ENCODE measurements at regions not wholly inside any gene's neighbourhood (a gene's known extent, or its start where the extent isn't known, plus 50 kb on each side); places are given as distances from the start of the nearest gene placed in this dataset.

DNA sequence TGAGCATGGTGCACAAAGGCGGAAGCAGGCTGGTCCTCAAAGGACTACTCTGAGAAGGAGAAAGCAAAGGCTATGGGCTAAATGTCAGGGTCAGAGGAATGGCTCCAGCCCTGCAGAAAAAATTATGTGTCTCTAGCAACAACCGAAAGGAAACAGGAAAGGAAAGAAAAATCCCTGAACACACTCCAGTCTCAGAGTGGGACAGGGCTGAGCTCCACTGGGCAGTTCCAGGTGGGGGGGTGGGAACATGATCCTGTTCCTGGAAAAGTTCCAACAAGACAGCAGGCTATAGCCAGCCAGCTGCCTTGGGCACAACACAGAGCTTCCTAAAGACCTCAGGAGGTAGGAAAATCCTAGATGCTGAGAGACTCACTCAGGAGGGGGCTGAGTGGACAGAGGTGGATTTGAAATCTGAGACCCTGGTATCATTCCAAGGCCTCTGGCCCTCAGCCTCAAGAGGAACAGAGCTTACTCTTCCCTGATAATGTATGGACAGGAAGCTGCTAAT, 1088.2 kb downstream of the TBC1D22A start:
- no peak for DNase-seq (ENCODE audit: low read depth in 2 of 2)

DNA sequence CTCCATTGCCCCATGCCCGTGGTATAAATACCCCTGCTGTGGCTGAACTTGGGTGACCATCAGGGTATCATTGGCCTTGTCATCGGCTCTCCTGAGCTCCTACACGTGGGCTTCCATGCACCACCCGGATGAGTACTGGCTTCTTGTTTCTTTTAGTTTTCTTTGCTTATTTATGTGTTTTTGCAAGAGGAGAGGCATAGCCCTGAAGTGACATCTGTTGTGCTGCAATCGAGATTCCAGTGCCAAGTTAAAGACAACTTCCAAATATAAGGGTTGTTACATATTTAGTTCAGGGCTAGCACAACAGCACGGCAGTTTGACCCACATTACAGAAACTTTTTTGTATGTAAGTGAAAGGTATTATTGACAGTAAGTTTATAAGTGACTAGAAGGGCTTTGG, 1087.1 kb downstream of the TBC1D22A start:
- no peak for DNase-seq (ENCODE audit: low read depth in 2 of 2)

DNA sequence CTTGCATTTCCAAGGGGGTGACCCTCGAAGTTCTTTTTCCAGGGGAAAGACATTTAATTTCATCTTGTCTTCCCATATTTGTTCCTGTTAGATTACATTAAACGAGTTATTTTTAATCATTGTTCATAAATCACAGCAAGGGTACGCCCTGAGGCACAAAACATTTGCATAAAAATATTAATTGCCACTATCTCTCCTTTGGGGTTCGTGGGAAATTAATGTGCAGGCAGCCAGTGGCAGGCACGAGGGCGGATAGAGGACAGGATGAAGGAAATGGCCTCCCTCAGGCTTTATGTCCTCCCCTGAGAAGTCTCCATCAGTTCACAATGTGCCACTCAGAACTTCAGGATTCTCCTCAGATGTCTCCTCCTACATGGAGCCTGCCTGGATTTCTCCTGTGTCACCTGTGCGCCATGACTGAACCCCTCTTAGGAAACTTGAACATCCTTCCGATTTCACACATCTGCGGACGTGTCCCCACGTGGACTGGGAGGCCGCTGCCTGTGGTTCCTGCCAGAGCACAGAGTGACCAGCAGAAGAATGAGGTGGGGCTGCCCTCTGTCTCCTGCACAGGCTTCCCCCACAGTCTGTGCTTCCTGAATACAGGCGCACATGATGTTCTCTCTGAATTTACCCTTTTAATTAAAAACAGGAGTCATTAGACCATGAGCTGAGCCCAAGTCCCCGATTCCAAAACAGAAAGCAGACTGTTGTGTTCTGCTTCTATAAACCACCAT, 1085.9 kb downstream of the TBC1D22A start:
- no peak for DNase-seq (ENCODE audit: low read depth in 2 of 2)

DNA sequence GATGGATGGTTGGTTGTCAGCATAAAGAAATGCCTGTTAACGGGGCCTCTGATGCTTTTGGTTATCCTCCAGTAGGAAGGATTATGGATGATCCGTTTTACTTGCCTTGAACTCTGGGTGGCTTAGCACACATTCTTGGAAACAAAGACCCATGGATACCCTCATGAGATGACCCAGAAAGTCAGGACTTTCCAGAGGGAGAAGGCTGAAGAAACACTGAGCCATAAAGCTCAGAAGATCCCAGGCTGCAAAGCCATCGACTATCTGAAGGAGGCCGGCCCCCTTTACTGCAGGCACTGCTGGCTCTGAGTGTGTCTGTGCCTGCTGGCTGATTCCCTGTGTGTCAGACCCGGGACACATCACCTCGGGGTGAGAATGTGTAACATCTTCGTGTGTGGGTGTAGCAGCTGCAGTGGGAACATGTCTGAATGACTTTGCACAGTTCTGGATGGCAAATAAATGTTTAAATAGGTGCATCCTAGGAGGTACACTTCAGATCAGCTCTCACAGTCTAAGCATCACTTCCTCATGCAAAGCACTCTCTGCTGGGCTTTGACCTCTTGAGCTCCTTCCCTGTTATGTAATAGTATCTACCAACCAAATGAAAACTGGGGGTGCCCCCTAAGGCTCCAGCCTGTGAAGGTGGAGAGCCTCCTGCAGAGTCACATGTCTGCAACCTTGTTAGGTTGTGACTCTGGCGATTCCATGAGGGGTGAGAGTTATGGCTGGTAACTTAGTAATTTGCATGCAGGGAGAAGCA, 1084.9 kb downstream of the TBC1D22A start:
- DNase-seq (ENCODE audit: low read depth in 2 of 2): no peak

DNA sequence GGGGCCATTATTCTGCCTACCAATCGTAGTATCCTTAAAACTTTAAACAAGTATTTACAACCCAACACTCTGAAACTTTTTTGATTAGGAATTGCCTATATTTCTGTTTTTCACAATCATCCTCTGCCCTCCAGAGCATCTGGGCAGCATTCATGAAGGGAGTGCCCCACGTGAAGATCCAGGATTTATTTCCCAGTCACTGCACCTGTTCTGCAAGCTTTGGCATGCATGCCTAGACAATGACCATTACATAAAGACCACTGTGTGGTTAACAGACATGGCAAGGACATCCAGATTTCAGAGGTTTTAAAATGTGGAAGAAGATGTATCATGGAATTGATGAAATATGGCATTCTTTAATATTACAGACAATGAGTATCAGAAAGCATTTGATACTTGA, 1083.8 kb downstream of the TBC1D22A start:
- no peak for DNase-seq (ENCODE audit: low read depth in 2 of 2)

DNA sequence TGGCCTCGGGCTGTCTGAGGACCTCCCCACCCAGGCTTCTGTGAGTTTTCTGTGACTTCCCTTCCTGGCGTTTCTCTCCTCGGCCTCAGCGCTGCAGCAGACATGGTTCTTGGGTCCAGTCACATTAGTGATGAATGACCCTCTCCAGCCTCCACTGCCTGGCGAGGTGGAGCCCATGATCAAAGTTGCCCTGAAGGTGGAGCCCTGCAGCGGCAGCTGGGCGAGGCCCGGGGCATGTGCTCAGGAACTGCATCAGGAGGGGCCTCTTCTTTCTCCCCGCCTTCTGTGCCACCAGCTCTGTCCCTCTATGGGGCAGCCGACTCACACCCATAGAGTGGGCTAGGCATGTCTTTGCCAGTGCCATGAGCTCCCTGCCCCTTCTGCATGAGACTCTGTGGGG, 1079.7 kb downstream of the TBC1D22A start:
- DNase-seq (ENCODE audit: low read depth in 2 of 2): no peak

DNA sequence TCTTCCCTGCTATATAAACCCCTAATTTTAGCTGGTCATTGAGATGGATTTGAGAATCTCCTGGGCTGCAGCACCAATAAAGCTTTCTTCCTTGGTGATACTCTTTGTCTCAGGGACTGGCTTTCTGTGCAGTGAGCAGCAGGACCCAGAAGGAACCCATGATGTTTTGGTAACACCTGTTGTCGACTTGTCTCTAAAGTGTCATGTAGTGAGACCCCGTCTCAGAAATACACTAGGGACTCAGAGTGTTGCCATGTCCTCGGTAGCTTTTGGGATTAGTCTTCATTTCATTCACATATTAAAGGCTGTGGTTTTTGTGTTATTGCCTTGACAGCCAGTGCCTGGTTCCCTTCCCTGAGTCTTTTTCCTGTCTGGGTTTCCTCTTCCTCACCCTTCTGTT, 1078.7 kb downstream of the TBC1D22A start:
- DNase-seq (ENCODE audit: low read depth in 2 of 2): no peak

DNA sequence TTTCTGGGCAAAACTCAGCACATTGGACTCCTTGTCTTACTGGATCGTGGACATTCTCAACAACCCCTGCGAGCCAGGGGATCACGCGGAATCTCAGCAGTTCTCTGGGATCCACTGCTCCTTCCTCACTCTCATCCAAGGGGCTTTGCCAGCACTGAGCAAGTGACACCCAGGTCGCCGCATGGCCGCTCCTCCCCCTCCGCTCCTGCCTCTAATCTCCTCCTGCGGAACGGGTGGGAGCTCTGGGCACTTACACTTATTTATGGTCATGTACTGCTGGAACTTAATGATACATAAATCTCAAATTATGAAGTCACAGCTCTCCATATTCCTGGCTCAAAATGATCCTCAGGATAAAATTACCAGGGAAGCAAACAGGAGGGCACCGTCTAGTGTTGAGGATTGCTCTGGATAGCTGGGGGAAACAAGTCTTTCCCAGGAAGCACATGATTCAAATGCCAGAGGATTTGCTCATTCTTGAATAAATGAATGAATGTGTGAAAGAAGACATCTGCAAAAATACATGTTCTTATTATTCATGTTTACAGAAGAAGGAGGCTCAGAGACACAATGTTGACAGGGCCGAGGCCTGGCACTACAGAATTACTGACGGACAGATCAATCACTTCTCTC, 1077.3 kb downstream of the TBC1D22A start:
- DNase-seq (ENCODE audit: low read depth in 2 of 2): peak in 1 of 2 experiments; percentile 23

DNA sequence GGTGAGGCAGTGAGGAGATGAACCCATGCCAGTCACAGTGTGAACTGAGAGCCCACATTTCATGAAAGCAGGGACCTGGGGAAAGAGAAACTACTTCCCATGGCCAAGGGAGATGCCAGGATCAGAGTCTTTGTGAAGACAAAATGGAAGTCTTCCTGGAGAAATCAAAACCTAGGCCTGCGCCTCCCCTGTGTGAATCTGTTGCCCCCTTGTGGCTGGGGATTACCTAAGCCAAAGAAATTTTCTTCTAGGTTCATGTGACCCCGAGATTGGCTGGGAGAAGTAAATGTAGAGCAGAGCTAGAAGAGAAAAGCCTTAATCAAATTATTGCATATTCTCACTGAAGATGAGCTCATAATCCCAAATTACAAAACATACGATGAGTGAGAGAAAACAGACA, 1075.3 kb downstream of the TBC1D22A start:
- no peak for DNase-seq (ENCODE audit: low read depth in 2 of 2)

DNA sequence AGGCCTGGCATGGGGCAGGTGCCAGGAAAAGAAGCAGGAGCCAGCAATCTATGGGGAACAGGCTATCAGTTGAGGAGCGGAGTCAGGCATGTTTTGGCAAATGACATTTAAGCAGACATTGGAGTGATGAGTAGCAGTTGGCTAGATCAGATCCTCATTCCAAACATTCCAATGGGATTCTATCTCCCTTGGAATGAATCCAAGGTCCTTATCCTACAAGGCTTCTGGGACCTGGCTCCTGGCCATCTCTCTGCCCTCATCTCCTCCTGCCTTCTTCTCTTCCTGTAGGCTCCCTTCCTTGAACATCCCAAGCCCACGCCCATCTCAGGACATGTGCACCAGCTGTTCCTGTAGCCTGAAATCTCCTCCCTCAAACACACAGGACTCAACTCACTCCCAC, 1074.5 kb downstream of the TBC1D22A start:
- peak; percentile 70 to 83 for DNase-seq (ENCODE audit: low read depth in 2 of 2)

DNA sequence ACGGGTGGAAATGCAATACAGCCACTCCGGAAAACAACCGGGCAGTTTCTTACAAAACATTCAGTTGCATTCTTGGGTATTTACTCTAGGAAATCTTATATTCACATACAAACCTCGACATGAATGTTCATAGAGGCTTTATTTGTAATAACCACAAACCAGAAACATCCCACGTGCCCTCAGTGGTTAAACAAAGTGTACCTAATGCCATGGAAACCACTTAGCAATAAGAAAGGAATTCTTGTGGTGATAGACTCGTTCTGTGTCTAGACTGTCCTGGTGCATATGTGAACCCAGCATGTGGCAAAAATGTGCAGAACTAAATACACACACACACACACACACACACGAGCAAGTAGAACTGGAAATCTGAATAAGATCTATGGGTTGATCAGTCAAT, 1073.3 kb downstream of the TBC1D22A start:
- peak; percentile 99 for DNase-seq (ENCODE audit: low read depth in 2 of 2)

DNA sequence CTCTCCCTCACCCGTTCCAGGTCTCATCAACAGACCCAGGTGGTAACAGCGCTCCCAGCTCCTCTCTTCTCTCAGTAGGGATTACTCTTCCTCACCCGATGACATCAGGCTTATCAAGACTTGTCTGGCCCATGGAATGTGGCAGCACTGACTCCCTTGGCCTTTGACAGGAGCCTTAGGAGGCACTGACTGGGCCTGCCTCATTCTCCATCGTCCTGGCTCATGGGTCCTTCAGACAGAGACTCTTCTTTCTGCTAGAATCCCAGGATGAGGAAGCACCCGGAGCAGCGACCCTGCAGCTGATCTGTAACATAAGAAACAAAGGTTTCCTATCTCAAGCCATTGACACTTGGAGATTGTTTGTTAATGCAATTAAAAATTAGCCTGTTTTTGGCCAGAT, 1063.6 kb downstream of the TBC1D22A start:
- no peak for DNase-seq (ENCODE audit: low read depth in 2 of 2)

DNA sequence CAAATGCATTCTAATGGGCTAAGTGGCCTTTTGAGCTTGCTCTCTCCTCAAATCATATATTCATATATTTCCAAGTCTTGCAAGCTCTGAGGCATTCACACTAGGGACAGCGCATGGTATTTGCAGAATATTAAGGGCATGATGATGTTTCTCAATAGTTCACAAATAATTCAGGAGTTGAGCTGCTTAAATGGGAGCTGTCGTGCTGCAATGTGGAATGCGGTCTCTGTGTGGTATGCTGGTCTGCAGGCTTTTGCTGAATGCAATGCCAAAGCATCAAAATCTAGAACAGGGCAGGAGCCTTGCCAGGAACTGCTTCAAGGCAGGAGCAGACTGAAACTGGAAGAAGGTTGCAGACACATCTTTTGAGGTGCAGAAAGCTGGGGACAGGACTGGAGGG, 1060.0 kb downstream of the TBC1D22A start:
- DNase-seq (ENCODE audit: low read depth in 2 of 2): no peak

DNA sequence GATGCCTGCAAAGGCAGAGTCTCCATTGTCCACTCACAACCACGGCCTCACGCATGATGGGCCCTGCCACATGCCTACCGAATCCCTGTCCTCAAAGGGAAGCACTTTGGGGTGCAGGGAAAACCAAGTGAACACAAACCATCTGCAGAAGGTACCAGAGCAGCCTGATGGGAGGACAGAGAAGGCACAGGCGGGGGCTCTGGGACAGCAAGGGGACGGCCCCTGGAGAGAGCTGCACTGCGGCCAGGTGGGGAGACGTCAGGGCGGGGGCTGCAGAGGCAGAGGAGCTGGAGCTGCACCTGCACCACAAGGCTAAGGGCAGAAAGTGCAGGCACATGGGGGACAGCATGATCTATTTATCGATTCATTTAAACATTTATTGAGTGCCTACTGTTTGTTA, 1056.0 kb downstream of the TBC1D22A start:
- no peak for DNase-seq (ENCODE audit: low read depth in 2 of 2)

DNA sequence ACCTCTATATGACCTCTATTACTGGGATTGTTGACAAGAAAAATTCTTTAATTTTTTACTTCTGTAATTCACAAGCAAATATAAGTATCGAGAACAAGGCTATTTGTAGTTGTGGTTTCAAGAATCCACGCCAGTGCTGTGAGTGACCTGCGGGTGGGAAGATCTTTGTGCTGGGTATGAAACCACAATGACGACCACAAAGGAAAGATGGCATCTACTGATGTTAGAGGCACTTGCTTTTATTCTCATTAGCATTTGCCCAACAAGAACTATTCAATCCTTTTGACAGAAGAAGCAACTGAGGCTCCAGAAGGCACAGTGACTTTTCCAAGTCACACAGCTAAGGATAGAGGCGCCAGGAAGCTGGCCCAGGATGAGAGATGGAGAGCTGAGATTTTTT, 1054.9 kb downstream of the TBC1D22A start:
- DNase-seq (ENCODE audit: low read depth in 2 of 2): no peak

DNA sequence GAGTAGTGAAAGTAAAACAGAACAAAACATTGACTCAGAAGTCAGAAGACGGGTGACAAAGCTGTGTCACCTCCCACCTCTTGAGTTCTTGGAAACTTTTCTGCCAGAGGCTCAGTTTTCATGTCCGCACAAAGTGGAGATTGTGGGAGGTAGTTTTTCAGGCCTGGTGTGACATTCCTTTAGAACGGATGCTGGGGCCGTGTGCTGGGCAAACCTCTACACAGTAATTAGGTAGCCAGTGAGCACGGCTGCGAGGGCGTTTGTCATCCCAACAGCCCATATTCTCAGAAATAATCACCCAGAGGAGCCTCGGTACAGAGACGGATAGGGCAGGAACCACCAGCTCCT, 1054.4 kb downstream of the TBC1D22A start:
- DNase-seq (ENCODE audit: low read depth in 2 of 2): no peak

DNA sequence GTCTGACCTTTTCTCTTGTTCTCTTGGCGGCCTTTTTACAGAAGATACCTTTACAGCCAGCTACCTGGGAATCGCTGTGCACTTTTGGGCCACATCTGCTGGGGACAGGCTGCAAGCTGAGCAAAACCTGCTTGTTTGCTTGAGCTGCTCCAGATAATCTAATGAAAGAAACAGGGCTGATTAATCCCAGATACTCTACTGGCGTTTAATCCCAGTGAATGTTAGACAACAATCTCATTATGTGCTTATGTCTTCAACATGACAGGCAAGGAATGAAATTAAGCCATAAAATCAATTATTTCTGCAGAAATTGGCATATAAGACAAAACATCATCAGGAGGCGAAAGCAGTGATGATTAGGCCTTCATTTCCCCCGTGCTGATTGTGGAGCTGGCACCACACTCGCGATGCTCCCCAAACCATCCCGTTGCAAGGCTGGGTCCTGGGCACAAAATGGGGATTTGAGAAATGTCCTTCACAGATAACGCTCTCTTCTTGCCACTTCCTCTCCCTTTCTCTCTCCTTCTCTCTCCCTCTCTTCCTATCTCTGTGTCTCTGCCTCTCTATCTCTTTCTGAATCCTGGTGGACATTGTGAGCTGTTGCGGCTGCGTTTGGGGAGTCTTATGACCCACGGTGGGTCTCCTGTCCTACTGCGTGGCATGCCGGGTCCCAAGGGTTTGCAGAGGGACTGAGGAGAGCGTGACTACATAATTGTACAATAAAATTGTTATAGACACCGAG, 1053.8 kb downstream of the TBC1D22A start:
- no peak for DNase-seq (ENCODE audit: low read depth in 2 of 2)

DNA sequence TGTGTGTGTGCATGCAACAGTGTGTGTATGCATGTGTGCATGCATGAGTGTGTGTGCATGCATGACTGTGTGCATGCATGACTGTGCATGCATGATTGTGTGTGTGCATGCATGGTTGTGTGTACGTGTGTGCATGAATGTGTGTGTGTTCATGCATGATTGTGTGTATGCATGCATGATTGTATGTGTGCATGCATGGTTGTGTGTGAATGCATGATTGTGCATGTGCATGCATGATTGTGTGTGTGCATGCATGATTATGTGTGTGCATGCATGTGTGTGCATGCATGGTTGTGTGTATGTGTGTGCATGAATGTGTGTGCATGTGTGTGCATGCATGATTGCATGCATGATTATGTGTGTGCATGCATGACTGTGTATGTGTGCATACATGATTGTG, 1052.0 kb downstream of the TBC1D22A start:
- no peak for DNase-seq (ENCODE audit: low read depth in 2 of 2)

DNA sequence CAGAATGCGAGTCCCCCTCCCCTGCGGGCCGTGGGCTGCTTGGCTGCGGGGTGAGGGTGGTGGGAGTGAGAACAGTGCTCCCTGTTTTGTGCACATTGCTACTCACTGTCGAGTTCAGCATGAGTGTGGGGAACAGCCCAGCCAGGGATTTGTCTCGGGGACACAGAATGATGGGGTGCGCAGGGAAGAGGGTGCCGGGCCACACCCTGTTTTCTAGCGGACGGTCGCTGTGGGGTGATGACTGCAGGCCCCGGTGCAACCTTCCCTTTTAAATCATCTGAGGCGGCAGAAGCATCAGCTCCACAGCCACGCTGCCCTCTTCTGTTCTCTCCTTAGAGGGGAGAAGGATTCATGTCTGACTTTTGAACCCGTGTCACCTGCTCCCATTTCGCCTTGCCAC, 1051.2 kb downstream of the TBC1D22A start:
- no peak for DNase-seq (ENCODE audit: low read depth in 2 of 2)

DNA sequence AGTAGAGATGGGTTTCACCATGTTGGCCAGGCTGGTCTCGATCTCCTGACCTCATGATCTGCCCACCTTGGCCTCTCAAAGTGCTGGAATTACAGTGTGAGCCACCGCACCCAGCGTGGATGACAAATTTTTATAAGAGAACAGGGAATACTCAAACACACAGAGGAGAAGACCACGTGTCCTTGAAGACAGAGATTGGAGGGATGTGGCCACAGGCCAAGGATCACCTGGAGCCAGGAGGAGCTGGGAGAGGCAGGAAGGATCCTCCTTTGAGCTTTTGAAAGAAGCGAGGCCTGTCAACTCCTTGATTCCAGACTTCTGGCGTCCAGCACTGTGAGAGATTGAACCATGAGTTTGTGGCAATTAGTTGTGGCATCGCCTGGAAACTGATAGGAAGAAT, 1049.5 kb downstream of the TBC1D22A start:
- DNase-seq (ENCODE audit: low read depth in 2 of 2): no peak

DNA sequence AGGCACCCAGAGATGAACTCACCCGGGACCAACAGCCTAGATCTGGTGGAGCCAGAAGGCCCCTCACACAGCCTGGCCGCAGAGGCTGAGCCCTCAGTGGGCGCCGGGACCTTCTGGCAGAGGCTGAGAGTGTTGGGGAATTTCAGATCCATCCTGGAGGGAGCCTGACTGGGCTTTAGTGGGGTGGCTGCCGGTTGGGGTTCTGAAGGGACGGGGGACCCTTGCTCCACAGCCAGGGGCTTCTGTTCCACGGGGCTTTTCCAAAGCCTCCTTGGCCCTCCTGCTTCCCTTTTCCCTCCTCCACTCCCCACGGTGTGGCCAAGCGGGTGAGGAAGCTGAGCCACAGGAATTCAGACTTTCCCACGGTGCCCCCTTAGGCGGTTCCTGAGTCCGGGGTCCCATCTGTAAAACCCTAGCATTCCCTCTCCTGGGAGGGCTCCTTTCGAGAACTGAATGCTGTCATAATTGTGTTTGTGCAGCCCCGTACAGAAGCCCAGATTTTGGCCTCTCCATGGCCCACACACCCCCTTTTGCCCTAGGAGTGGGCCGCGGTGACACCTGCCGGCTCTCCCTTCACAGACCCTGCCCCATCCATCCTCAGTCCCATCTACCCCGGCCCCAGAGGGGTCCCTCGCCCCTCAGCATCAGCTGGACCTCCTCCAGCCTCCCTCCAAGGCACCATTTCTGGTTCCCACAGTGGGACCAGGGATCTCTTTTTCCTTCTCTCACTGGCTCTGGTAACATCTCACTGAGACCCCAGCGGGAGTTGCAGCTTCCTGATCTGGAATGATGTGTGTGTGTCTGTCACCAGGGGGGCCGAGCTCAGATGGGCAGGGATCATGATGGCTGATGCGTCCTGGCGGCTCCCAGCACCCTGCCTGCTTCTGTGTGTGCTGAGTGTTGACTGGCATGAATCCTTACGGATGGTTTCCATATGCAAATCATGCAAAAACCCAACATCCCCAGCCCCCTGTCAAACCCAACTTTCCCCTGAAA, 1048.4 kb downstream of the TBC1D22A start:
- no peak for DNase-seq (ENCODE audit: low read depth in 2 of 2)
